A549 (cell line): ENCODE measurements at regions not wholly inside any gene's neighbourhood (a gene's known extent, or its start where the extent isn't known, plus 50 kb on each side); places are given as distances from the start of the nearest gene placed in this dataset.

Experiments used
- ATAC-seq, 2 experiments: fragments of 200-7000 bp in 1 of 2; fragments of >200 bp in 1 of 2; cut with Nextera tagmentation in 1 of 2; cut with Tn5 transposase in 1 of 2; 3 replicates each; pipeline versions ENCODE4 v1.8.0 to v1.9.1; 2018 to 2020; ENCODE audit warnings: mild to moderate bottlenecking in 1 of 2, moderate library complexity in 1 of 2
- CTCF ChIA-PET: fragments of 300-600 bp; sonication (Branson Sonifier 250); formaldehyde crosslinking; extraction: SDS; loops from one replicate; lab custom pipeline; 2021; ENCODE audit warnings: antibody characterized with exemption, inconsistent platforms; lab: Yijun Ruan, JAX
- POLR2A ChIA-PET: fragments of 350-600 bp; formaldehyde crosslinking; extraction: SDS; loops from one replicate; lab custom pipeline; 2021; ENCODE audit warnings: antibody characterized with exemption, inconsistent platforms; lab: Yijun Ruan, JAX
- DNase-seq, 2 experiments: peaks; one replicate each; pipeline versions ENCODE4 v3.0.0 to v3.0.0-alpha.2; 2011 to 2016; ENCODE audit warnings: low read depth in 1 of 2, low spot score in 1 of 2
- FAIRE-seq: peaks from 2 replicates; lab custom pipeline; 2011; peaks lifted over from hg19 to GRCh38; lab: Jason Lieb, UNC
- H3K27ac ChIP-seq, 2 experiments: fragments of >200 bp; sonication (Bioruptor Twin); formaldehyde crosslinking; 3 replicates each; pipeline ENCODE4 v1.5.1; 2016 to 2017
- H3K4me1 ChIP-seq: fragments of >200 bp; sonication (Bioruptor Twin); formaldehyde crosslinking; 3 replicates; pipeline ENCODE4 v1.6.1; 2016
- H3K4me2 ChIP-seq: fragments of >200 bp; sonication (Bioruptor Twin); formaldehyde crosslinking; 3 replicates; pipeline ENCODE4 v1.6.1; 2016
- H3K4me3 ChIP-seq: fragments of >200 bp; sonication (Bioruptor Twin); formaldehyde crosslinking; 3 replicates; pipeline ENCODE4 v1.5.1; 2016
- H3K9me3 ChIP-seq: fragments of >200 bp; sonication (Bioruptor Twin); formaldehyde crosslinking; 3 replicates; pipeline ENCODE4 v1.6.1; 2016
- BHLHE40 ChIP-seq: IDR thresholded peaks from 2 replicates; pipeline ENCODE4 v1.6.1; 2012; ENCODE audit warnings: low read depth, low read length, inconsistent platforms
- CBX2 ChIP-seq: fragments of 200-600 bp; sonication (generic); IDR thresholded peaks from 2 replicates; pipeline ENCODE4 v1.6.1; 2016; ENCODE audit warnings: low read depth, mild to moderate bottlenecking, borderline replicate concordance
- CTCF ChIP-seq: fragments of >200 bp; sonication (Bioruptor Twin); formaldehyde crosslinking; IDR thresholded peaks from 3 replicates; pipeline ENCODE4 v1.5.1; 2016
- E2F6 ChIP-seq: IDR thresholded peaks from 2 replicates; pipeline ENCODE4 v1.6.1; 2012; ENCODE audit warnings: low read depth, borderline replicate concordance
- ELK1 ChIP-seq: fragments of 150-350 bp; IDR thresholded peaks from 2 replicates; pipeline ENCODE4 v1.6.1; 2014; ENCODE audit warnings: low read depth, mild to moderate bottlenecking, low read length
- EP300 ChIP-seq, 2 experiments: fragments of >200 bp; sonication (Bioruptor Twin); formaldehyde crosslinking; IDR thresholded peaks; 2 replicates in 1 of 2; 3 replicates in 1 of 2; pipeline ENCODE4 v1.6.1; 2016 to 2017
- ESRRA ChIP-seq: fragments of 150-350 bp; IDR thresholded peaks from 2 replicates; pipeline ENCODE4 v1.6.1; 2014; ENCODE audit warnings: mild to moderate bottlenecking, low read length, borderline replicate concordance
- GATA3 ChIP-seq: IDR thresholded peaks from 2 replicates; pipeline ENCODE4 v1.6.1; 2012; ENCODE audit warnings: borderline replicate concordance
- HOXB13 ChIP-seq: fragments of 250-450 bp; sonication (Bioruptor Pico); IDR thresholded peaks from 2 replicates; pipeline ENCODE4 v1.5.0; 2020; ENCODE audit warnings: low read depth, mild to moderate bottlenecking, moderate library complexity
- KDM1A ChIP-seq: fragments of 200-600 bp; sonication (generic); IDR thresholded peaks from 2 replicates; pipeline ENCODE4 v1.6.1; 2016; ENCODE audit warnings: low read depth, mild to moderate bottlenecking
- KDM5A ChIP-seq: fragments of 200-600 bp; sonication (generic); IDR thresholded peaks from 2 replicates; pipeline ENCODE4 v1.6.1; 2016; ENCODE audit warnings: antibody characterized with exemption, mild to moderate bottlenecking
- MAFK ChIP-seq: fragments of 450-650 bp; IDR thresholded peaks from 2 replicates; pipeline ENCODE4 v1.6.1; 2014; ENCODE audit not compliant: partially characterized antibody
- MAX ChIP-seq: IDR thresholded peaks from 2 replicates; pipeline ENCODE4 v1.6.1; 2012
- MYC ChIP-seq: IDR thresholded peaks from 2 replicates; pipeline ENCODE4 v1.6.1; 2012; ENCODE audit warnings: mild to moderate bottlenecking, inconsistent platforms, low read length, improper control_type of control experiment, borderline replicate concordance
- NFE2L2 ChIP-seq: fragments of 150-350 bp; conservative IDR thresholded peaks from 2 replicates; pipeline ENCODE4 v1.6.1; 2014; ENCODE audit warnings: low read length
- NPAS2 ChIP-seq: fragments of 250-450 bp; sonication (Bioruptor Pico); IDR thresholded peaks from 2 replicates; pipeline ENCODE4 v1.8.0; 2022; ENCODE audit warnings: mild to moderate bottlenecking, moderate library complexity, borderline replicate concordance
- NR3C1 ChIP-seq: fragments of >200 bp; sonication (Bioruptor Twin); formaldehyde crosslinking; IDR thresholded peaks from 3 replicates; pipeline ENCODE4 v1.6.1; 2017
- PBX3 ChIP-seq: IDR thresholded peaks from 2 replicates; pipeline ENCODE4 v1.6.1; 2012
- PHF8 ChIP-seq: fragments of 200-600 bp; sonication (generic); IDR thresholded peaks from 2 replicates; pipeline ENCODE4 v1.6.1; 2016; ENCODE audit warnings: low read depth, mild to moderate bottlenecking, antibody characterized with exemption, moderate library complexity, borderline replicate concordance
- RARB ChIP-seq: fragments of 250-450 bp; sonication (Bioruptor Pico); IDR thresholded peaks from 2 replicates; pipeline ENCODE4 v1.8.0; 2021; ENCODE audit warnings: mild to moderate bottlenecking, moderate library complexity
- RCOR1 ChIP-seq: fragments of 150-350 bp; IDR thresholded peaks from 2 replicates; pipeline ENCODE4 v1.6.1; 2014; ENCODE audit warnings: antibody characterized with exemption, low read length, low read depth
- RFX5 ChIP-seq: fragments of 450-650 bp; IDR thresholded peaks from 2 replicates; pipeline ENCODE4 v1.7.1; 2014; ENCODE audit warnings: antibody characterized with exemption, mild to moderate bottlenecking, moderate library complexity
- RNF2 ChIP-seq: fragments of 200-600 bp; sonication (generic); IDR thresholded peaks from 2 replicates; pipeline ENCODE4 v1.6.1; 2016; ENCODE audit warnings: low read depth, mild to moderate bottlenecking, antibody characterized with exemption, moderate library complexity, borderline replicate concordance
- SREBF2 ChIP-seq: fragments of 450-650 bp; IDR thresholded peaks from 2 replicates; pipeline ENCODE4 v1.6.1; 2014; ENCODE audit warnings: mild to moderate bottlenecking, moderate library complexity
- ZNF302 ChIP-seq: fragments of 250-450 bp; sonication (Bioruptor Pico); IDR thresholded peaks from 2 replicates; pipeline ENCODE4 v1.9.0; 2021; ENCODE audit warnings: inconsistent platforms, mild to moderate bottlenecking, moderate library complexity
- WGBS: methylation state at CpG from one replicate; pipeline ENCODE4 v1.1.6; 2017; ENCODE audit errors: missing lambda C conversion rate; 5-methylcytosine and 5-hydroxymethylcytosine counted together

GRCh38 chr6:99189823-99190721 is 159.4 kb downstream of the FAXC start:
- H3K9me3 ChIP-seq = no peaks in the 10 kb centered on the region
- ChIA-PET POLR2A (no interaction called here), CTCF (no interaction called here)
- DNase-seq (no peak), ATAC-seq (no peak), FAIRE-seq (no peak)
- H3K4me2 ChIP-seq = no peak overlapping the region
- no peak for TF ChIP-seq KDM1A
- TF ChIP-seq PHF8 = no peak
- TF ChIP-seq CTCF = no peak
- no peak for TF ChIP-seq NR3C1
- TF ChIP-seq EP300 (IDR thresholded peaks at IDR 0.05) = no peak
- no peak for TF ChIP-seq RNF2
- no peak for TF ChIP-seq ZNF302 (CRISPR knock-in tag)
- no peak for TF ChIP-seq MAFK
- TF ChIP-seq RCOR1 = no peak
- H3K27ac ChIP-seq = no peak overlapping the region
- H3K4me1 ChIP-seq = no peaks in the 10 kb centered on the region
- WGBS = 2% methylated on average over 7 of the region's 7 CpGs
- H3K4me3 ChIP-seq = no peak overlapping the region

- no peak overlapping the region for H3K27ac ChIP-seq
- no peak overlapping the region for H3K4me3 ChIP-seq
- POLR2A ChIA-PET = no interaction called here
- DNase-seq = no peak
- no peaks in the 10 kb centered on the region for H3K9me3 ChIP-seq
- H3K4me1 ChIP-seq = no peaks in the 10 kb centered on the region
- H3K4me2 ChIP-seq = no peak overlapping the region
- CTCF ChIA-PET = no interaction called here
- WGBS = 3% methylated on average over 2 of the region's 2 CpGs
- FAIRE-seq = no peak
- no peak for ATAC-seq
- TF ChIP-seq SREBF2 (no peak), NPAS2 (no peak), MAX (no peak), BHLHE40 (no peak), NR3C1 (no peak), NFE2L2 (no peak), MYC (no peak), GATA3 (no peak), RFX5 (no peak), PBX3 (no peak), CBX2 (no peak), RARB (CRISPR knock-in tag) (no peak), HOXB13 (CRISPR knock-in tag) (no peak), E2F6 (no peak), KDM1A (no peak), ESRRA (no peak), KDM5A (no peak), RNF2 (no peak), ELK1 (no peak)
Measured at GRCh38 chr6:99187429-99187828, 162.0 kb downstream of the FAXC start.
